ENCODE measurements at regions not wholly inside any gene's neighbourhood (a gene's known extent, or its start where the extent isn't known, plus 50 kb on each side); places are given as distances from the start of the nearest gene placed in this dataset.

DNA sequence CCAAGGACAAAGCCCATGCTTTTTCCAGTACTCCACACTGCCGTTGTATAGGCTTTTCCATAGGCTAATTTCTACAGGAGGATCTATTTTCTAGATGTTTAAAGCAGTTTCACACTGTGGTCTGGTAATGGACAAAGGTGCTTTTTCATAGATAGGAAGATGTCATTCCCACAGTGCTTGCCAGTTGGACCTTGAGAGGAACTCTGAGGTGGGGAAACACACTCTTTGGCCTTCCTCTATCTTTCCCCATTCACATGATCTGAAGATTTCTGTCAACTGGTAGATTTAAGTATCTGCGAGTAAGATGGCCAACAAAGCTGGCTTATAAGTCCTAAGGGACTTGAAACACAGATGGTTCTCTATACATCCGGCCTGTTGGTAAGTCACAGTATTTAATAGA lies 477.3 kb downstream of the UTRN start:
- TF ChIP-seq CTCF (IDR thresholded peaks at IDR 0.05): no peak
- TF ChIP-seq TCF7L2 (IDR thresholded peaks at IDR 0.05; ENCODE audit: low read depth, low read length): no peak
- no peak for TF ChIP-seq SIN3A (IDR thresholded peaks at IDR 0.05; ENCODE audit: borderline replicate concordance, insufficient read depth, low read depth, low read length)
- no peak for TF ChIP-seq POLR2AphosphoS5 (IDR thresholded peaks at IDR 0.05; ENCODE audit: low read depth, low read length)
